Amniotic epithelial cell (primary cell): ENCODE measurements at regions not wholly inside any gene's neighbourhood (a gene's known extent, or its start where the extent isn't known, plus 50 kb on each side); places are given as distances from the start of the nearest gene placed in this dataset.
"Not testable (repeated sequence)": the region's sequence is repeated elsewhere in the genome, so short reads cannot be mapped to it uniquely, and the experiment has no call there.

Experiments used
- DNase-seq: peaks from one replicate; pipeline ENCODE4 v3.0.0-alpha.2; 2010; ENCODE audit warnings: low read depth

DNA sequence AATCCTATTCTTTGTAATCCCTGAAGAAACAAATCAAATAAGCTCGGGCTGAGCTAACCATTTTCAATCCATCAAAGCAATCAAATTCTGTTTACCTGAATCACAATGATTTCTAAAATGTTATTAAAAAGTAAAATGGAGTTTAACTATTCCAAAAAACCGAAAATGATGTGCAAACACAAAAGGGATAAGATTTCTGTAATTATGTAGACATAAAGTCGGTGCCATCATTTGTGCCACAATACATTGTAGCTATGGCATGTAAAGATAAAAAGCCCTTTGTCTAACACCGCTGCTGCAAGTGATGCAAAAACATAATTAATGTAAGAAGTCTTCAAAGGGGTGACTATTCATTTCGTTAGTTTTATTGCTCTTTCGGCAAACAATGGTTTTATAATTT is 125.1 kb upstream of the FAM204A start:
- no peak for DNase-seq

DNA sequence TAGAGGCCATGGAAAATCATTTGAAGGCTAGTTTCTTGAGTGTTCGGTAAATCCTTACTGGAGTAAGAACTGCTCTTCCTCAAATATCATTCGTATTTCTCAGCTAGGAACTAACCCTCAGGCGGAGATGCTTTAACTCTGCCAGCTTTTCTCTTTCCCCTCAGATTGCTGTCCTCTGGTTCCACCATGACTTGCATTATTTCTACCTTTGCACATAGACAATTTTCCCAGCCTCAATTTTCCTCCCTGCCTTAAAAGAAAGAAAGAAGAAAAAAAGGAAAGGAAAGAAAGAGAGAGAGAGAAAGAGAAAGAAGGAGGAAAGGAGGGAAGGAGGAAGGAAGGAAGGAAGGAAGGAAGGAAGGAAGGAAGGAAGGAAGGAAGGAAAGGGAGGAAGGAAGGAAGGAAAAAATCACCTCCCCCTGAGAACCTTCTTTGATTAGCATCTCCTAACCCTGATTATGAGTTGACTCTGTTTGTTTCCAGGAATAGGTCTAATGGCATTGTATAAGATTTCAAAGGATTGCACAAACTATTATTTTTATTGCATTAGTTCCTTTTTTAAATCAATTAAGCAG is 123.3 kb upstream of the FAM204A start:
- no peak for DNase-seq

DNA sequence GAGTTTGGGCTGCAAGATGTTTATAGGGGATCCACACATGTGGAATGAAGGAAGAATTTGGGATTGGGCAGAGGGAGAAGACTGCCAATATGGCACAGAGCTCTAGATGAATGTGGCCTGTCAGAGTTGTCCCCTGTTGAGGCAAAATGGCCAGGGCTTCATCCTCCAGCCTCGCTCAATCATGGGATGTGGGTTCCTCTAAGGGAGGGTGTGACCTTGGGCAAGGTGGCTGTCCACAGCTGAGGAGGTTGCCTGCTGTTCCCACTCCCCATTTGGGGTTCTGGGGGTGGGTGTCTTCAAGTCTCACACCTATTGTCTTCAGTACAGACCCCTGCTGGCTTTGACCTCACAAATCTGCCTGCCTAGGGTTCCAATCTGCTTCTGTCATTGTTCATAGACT is 121.6 kb upstream of the FAM204A start:
- DNase-seq, result no peak

DNA sequence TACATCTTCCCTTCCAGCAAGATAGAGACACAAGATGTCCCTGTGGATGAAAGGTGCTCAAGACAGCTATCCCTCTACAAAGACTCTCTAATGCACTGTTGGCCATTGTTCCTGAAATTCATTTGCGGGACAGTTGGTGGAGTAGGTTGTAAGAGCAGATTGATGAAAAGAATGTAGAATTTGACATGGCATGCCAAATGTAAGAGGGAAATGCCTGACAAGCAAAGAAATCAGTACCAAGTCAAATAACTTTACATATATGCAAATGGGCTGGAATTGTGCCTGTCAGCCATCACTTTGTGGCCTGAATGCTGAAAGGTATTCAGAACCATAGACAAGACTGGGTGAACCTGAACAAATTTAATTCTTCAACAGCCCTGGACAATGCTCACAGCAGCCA is 120.3 kb upstream of the FAM204A start:
- no peak for DNase-seq

DNA sequence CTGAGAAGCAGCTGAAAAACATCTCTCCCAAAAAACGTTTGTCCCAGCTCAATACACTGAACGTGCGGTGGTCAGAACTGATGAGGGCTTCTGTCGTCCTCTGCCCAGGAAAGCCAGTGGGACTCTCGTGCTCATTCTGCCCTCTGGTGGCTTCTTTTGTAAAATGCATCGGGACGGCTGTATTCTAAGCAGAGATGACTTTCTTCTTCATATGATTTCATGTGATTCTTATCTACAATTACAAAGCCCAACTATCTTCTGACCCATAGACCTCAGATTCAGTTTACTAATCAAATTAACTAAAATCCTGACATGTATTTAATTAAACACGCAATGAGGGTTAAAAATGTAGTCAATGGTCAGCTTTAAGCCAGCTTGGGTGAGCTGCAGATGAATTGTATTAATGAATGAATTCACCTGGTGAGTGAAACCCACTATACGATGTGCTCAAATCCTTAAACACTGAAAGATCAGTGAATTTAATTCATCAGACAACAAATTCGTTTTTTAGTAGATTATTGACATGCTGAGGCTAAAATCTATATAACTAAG is 117.6 kb upstream of the FAM204A start:
- DNase-seq, result peak; percentile 31

DNA sequence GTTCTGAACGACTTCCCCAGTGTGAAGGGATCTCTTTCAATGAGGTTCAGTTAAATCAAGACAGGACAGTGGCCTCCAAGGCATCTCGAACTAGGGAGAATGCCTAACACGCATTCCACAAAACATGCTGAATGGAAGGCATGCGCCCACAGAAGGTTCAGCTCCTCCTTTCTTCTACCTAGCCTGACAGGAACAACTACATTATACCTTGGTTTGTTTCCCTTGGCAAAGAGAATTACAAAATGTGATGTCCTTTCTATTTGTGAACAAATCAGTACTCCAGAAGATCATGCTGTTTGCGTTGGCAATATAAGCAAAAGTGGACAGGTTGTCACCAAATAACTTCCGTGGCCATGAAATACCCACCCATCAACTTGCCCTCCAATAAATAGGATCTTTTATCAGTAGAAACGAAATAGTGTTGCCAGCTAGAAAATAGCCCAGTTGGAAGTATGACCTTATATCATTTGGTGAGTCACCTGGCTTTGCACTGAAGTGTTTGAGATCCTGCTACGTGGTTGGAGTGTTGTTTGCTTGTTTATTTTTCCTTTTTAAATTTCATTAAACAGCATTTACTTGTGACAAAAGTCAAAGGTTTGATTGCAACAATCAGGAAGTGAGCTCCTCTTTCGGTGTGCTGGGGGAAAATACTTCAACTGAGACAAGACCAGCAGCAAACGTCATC is 117.0 kb upstream of the FAM204A start:
- DNase-seq, result no peak

DNA sequence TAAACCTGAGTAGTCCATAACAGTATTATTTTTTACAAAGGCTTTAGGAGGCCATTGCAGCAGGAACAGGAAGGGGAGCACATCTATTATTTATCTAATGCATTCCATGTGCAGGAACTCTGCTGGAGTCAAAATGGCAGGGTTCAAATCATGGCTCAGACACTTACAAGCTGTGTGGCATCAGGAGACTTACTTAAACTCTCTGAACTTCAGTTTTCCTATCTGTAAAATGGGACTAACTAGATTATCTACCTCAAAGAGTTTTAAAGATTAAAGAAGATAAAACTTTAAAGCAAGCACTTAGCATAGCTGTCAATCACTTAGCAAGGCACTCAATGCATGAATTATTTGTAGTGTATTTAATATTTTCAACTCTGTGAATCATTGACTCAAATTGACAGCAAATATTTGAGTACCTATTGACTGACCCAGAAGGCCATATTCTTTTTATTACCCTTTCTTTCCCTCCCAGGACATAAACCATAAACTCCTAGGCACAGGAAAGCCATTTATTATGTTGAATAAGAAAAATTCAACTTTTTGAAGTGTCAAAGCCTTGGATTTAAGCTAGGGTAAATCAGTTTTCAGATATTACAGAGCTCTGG is 115.8 kb upstream of the FAM204A start:
- DNase-seq, result no peak

DNA sequence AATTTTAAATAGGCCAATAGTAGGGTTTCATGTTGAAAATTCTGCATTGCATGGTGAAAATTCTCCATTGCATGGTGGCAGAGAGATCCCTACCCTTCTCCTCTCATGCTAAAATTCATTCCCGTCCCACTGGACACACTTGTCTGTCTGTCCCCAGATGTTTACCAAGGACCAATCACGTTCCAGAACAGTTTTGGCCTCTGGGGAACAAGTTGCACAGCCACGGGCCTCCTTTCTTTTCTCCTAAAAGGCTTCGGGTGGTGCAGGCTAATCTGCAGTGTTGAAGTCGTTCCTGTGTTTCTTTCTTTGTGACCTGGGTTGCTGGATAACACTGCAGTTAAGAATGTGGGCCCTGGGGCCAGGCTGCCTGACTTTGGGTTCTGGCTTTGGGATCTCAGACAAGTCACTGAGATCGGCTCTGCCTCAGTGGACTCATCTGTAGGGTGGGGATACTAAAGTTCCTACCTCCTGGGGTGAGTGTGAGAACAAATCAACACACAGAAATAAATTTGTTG is 113.1 kb upstream of the FAM204A start:
- DNase-seq, result no peak

DNA sequence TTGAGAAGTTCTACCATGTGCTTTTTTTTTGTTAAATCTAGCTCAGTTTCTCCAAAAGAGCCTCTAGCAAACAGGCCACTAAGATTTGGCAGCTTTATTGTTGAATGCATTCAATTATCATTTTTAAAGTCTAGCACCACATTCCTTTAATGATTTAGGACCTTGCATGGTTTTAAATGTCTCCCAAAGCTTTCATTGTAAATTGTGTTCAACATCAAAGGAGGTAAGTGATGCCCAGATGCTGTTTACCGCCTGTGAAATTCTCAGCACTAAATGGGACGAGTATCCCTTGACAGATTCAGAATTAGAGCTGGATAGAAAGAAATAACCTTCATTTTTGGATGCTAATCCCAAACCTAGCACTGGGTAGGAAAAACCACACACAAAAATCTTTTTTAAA is 112.1 kb upstream of the FAM204A start:
- no peak for DNase-seq

DNA sequence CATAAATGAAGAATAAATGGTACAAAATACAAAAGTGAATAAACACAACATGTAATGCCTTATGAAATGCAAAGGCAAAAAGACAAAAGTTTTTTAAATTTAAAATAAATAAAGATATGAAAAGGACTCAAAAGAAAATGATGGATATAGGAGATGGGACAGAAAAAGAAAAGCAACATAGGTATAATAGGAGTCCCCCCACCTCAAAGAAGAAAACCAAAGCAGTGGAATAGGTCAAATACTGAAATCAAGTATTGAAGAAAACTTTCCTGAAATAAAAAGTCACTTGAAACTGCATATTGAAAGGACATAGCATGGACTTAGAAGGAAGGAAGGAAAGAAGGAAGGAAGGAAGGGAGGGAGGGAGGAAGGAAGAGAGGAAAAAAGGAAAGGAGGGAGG is 110.0 kb upstream of the FAM204A start:
- DNase-seq, result no peak

DNA sequence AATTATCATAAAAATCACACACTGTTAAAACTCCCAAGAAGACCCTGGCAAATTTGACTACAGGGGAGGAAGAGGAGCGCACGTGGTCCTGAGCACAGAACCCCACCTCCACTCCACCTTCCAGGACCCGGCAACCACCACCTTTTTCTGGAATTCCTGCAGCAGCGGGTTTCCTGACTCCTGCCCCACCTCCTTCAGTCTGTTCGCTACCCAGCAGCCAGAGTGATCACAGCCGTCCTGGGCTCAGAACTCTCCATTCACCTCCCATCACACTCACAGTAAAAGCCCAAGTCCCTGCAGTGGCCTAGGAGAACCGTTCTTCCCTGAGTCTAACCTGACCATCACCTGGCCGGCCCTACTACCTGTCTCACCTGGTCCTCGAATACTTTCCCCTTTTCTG is 107.4 kb upstream of the FAM204A start:
- no peak for DNase-seq

DNA sequence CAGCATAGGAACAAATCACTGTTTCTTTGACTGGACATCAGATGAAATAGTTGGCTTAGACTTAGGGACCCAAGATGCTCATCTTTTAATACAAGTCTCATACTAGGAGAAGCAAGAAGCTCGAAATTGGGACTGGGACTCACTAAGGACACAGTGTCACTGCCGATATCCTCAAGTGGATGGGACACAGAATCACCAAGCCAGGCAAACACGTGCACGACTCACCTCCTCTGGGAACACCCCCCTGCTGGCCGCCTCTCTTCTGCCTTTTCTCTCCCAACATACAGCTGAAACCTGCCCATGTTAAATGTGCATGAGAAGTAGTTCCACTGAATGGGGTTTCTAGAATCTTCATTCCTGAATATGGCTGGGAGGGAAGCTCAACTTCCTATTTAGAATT is 106.6 kb upstream of the FAM204A start:
- DNase-seq, result no peak

DNA sequence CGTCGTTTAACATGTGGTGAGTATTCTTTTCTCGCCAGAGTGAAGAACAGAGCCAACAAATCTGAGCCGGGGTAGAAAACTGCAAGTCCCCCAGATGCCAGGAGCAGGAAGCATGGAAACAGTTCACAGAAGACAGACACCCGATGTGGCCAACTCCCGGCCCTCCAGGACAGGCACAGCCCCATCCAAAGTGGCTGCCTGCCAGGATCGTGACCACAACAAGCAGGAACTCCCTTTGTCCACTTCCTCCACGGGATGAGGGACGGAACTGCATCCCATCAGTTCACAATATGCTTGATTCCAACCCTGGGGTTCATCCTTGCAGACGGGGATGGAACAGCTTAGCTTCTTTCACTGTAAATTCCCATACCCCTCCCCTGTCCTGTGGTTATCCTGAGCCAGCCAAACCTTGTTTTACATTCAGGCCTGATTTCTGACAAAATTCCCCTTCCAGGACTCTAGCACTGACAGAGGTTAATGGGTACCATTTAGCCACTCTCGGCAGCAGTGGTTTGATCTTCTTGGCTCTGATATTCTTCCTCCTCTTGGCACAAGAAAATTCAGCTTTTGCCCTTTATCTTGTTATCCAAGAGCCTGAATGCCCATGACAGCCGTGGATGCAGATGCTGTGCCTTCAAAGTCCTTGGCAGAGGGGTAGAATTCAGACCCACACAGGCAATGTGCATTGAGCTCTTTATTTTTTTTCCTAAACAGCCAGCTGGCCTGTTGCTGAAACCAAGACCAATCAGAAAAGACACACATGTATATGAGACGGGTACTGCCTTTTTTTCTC is 105.5 kb upstream of the FAM204A start:
- no peak for DNase-seq

DNA sequence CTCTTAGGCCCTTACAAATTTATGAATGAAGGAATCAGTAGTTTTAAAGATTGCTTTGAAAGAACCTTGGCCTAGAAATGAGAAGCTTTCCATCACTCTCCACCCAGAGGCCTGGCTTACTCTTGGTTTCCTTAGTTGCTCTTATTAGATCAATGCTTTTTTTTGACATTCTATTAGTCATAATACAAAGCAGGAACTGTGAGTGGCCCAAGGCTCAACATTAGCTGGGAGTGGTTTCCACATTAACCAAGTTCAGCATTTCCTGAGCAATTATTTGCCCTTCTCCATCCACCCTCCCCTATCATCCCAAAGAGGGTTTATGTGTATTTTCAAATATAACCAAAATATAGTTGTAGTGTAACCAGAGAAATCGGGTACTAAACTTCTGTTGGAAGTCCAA is 103.4 kb upstream of the FAM204A start:
- no peak for DNase-seq

DNA sequence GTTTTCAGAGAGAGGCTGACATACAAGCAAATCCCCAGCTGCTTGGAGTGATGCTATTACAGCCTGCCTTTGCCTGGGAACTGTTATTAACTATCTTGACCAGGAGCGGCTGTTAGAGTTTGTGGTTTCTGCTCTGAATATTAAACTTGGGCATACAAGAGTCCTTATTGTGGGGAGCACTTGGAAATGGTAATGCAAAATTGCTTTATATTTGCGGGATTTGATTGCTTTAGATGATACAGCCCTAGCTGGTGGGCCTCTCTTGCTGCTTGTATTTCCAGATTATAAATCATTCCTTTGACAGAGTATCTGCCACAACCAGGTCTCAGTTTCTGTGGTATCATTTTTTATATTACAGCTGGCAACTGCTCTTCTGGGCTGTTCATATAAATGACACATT is 101.9 kb upstream of the FAM204A start:
- DNase-seq, result no peak

DNA sequence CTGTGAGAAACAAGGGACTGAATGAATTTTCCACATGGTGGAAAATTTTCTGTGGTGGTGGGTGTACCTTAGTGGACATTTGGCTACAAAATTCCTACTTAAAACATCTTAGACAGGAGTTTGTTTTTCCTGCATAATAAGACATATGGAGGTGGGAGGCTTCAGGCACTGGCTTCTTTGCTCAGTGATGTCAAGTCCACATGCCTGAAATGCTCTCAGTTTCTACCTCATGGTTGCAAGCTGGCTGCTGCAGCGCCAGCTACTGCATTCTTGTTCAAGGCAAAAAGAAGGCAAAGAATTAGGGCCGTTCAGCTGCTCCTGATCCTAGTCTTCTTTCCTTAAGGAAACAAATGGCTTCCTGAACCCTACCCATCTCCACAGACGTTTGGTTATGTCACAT is 99.9 kb upstream of the FAM204A start:
- no peak for DNase-seq

DNA sequence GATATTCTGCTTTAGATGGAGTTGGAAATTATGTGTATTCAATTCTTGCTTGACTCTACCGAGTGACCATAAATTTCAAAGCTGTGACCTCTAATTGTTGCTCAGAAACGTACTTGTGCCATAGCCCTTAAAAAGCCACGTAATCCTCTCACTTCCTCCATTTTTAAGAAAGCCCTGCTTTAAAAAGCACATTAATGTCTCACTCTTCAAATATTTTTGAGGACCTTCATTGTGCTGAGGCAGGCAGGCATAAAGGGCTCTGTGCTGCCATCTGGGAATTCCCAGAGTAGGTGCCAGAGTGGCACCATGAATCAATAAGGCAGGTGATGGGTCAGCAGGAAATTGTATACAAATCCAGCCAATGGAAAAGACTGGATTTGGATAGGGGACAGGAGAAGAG is 97.7 kb upstream of the FAM204A start:
- no peak for DNase-seq

DNA sequence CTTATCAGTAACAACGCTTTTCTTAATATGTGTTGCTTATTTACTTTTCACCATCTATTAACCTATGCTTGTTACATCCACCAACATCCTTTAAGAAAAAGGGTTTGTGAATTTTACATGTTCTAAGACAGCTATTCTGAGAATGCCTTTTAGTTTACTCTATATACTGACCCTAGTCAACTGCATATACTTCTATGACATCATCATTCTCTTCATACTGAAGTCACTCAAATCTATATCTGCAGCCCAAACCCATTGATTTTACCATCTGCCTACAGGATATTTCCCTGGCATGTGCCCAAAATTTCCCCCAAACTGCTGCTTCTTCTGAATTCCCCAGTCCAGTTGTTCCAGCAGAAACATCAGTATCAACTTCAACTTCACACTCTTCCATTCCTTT is 94.6 kb upstream of the FAM204A start:
- DNase-seq, result no peak

DNA sequence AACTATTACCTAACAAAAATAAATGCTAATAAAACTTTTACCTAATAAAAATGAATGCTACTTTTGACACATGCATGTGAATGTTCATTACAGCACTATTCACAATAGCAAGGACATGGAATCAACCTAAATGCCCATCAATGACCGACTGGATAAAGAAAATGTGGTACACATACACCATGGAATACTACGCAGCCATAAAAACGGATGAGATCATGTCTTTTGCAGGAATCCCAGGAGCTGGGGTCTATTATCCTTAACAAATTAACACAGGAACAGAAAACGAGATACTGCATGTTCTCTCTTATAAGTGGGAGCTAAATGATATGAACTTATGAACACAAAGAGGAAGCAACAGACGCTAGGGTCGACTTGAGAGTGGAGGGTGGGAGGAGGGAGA is 88.1 kb upstream of the FAM204A start:
- DNase-seq, result no peak

DNA sequence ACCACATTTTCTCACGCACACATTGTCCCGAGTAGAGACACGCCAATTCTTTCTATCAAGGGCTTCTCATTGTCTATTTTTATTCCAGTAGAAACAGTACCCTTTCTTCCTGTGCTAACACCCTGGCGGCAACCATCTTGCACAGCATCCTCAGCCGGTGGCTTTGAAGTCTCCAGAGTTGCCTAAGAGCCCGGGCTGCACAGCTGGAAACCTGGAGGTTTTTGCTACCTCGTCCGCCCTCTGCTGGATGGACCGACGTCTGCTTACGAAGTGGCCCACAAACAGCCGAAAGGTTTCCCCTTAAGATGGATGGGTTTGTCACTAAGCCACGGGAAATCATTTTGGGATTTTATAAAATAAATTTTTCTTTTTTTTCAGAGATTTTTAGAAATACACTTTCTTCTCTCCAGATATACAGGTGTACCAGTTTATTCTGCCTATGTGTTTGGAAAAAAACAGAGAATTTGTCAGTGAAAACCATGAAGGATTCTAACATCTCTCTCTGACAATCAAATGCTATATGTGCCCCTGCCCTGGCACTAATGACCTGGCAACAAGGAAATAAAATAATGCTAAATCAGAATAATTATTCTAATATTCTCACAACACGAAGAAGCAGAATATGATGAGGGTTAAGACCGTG is 81.8 kb upstream of the FAM204A start:
- DNase-seq, result peak; percentile 84

DNA sequence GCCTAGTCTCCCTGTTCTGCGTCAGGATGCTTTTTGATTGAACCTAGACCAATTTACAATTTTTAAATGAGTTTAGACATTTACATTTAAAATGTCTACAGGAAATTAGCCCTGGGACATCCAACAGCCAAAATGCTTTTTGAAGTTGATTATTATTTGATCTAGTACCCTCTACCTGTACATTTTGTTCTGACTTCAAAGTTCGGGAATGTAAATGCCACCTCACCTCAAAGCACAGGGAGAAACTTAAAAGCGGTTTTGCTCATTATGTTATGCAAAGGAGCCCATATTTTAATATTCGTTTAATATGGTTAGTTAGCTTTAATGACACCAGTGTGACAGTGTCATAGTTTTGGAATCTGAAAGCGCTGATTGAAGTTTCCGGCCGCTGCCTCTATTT is 80.1 kb upstream of the FAM204A start:
- DNase-seq, result no peak

DNA sequence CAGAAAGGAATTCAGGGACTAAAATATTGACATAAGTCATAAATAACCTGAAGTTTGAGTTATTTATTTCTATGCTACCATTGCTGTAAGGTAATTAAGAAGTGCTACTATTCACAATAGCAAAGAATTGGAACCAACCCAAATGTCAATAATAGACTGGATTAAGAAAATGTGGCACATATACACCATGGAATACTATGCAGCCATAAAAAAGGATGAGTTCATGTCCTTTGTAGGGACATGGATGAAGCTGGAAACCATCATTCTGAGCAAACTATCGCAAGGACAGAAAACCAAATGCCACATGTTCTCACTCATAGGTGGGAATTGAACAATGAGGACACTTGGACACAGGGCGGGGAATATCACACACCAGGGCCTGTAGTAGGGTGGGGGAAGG is 77.9 kb upstream of the FAM204A start:
- not testable (repeated sequence) for DNase-seq
